GM18868 (cell line): ENCODE measurements at regions not wholly inside any gene's neighbourhood (a gene's known extent, or its start where the extent isn't known, plus 50 kb on each side); places are given as distances from the start of the nearest gene placed in this dataset.
"Not testable (repeated sequence)": the region's sequence is repeated elsewhere in the genome, so short reads cannot be mapped to it uniquely, and the experiment has no call there.

Source experiments
- ATAC-seq: cut with Tn5 transposase; IDR thresholded peaks from one replicate; pipeline ENCODE4 v1.9.1; 2021; ENCODE audit warnings: mild to moderate bottlenecking, moderate library complexity; ENCODE audit not compliant: unreplicated experiment

- no peak for ATAC-seq
Observed at GRCh38 chr2:106261871-106262321, 67.8 kb upstream of the UXS1 start.

GRCh38 chr2:106258859-106259258 lies 64.8 kb upstream of the UXS1 start:
- not testable (repeated sequence) for ATAC-seq

- no peak for ATAC-seq
Observed at GRCh38 chr2:106257830-106258229, 63.7 kb upstream of the UXS1 start.

- ATAC-seq, result no peak
Observed at GRCh38 chr2:106257135-106257534, 63.0 kb upstream of the UXS1 start.

GRCh38 chr2:106249157-106249828 lies 55.2 kb upstream of the UXS1 start:
- not testable (repeated sequence) for ATAC-seq

GRCh38 chr2:106248548-106249151 lies 54.5 kb upstream of the UXS1 start:
- ATAC-seq, result peak; percentile 48
